ENCODE measurements at regions not wholly inside any gene's neighbourhood (a gene's known extent, or its start where the extent isn't known, plus 50 kb on each side); places are given as distances from the start of the nearest gene placed in this dataset.

DNA sequence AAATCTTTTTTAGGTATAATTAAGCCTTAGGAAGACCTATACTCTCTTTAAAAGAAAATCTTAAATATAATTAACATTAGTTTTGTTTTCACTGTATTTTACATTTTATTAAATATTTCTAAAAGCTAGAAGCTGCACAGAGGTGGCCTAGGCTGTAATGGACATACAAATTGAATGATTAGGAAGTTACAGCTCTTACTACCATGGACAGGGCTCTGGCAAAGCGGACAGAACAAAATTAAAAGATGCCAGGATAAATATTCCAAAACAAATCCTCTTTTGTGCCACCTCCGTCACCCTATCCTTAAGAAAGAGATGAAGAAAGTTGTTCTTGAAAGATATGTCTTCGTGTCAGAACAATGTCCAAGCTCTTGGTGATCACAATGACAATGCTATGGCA is 376.5 kb downstream of the ETNK1 start:
- TF ChIP-seq, protein P1, sequence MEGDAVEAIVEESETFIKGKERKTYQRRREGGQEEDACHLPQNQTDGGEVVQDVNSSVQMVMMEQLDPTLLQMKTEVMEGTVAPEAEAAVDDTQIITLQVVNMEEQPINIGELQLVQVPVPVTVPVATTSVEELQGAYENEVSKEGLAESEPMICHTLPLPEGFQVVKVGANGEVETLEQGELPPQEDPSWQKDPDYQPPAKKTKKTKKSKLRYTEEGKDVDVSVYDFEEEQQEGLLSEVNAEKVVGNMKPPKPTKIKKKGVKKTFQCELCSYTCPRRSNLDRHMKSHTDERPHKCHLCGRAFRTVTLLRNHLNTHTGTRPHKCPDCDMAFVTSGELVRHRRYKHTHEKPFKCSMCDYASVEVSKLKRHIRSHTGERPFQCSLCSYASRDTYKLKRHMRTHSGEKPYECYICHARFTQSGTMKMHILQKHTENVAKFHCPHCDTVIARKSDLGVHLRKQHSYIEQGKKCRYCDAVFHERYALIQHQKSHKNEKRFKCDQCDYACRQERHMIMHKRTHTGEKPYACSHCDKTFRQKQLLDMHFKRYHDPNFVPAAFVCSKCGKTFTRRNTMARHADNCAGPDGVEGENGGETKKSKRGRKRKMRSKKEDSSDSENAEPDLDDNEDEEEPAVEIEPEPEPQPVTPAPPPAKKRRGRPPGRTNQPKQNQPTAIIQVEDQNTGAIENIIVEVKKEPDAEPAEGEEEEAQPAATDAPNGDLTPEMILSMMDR (IDR thresholded peaks at IDR 0.05): no peak
- TF ChIP-seq EZH2 (IDR thresholded peaks at IDR 0.05; ENCODE audit: borderline replicate concordance, insufficient read depth, low read depth, low read length, poor library complexity, severe bottlenecking): no peak

Data from B cell (primary cell).